Astrocyte (in vitro differentiated cells and primary cell): ENCODE measurements at regions not wholly inside any gene's neighbourhood (a gene's known extent, or its start where the extent isn't known, plus 50 kb on each side); places are given as distances from the start of the nearest gene placed in this dataset.

ENCODE experiments used
- DNase-seq: peaks from one replicate; pipeline ENCODE4 v3.0.0-alpha.2; 2010; ENCODE audit warnings: low read depth
- FAIRE-seq: peaks from 2 replicates; lab custom pipeline; 2011; peaks lifted over from hg19 to GRCh38; lab: Jason Lieb, UNC
- H2AFZ ChIP-seq: 2 replicates; pipeline ENCODE4 v1.6.0; 2012; ENCODE audit warnings: low read depth, low read length, inconsistent platforms
- H3K27ac ChIP-seq: 2 replicates; pipeline ENCODE4 v1.5.1; 2011; ENCODE audit warnings: low read depth, low read length, inconsistent platforms
- H3K27me3 ChIP-seq: 2 replicates; pipeline ENCODE4 v1.6.0; 2011; ENCODE audit warnings: low read length, inconsistent platforms; ENCODE audit not compliant: insufficient read depth
- H3K36me3 ChIP-seq: 2 replicates; pipeline ENCODE4 v1.5.1; 2011; ENCODE audit warnings: low read length, inconsistent platforms; ENCODE audit not compliant: insufficient read depth
- H3K4me1 ChIP-seq: 2 replicates; pipeline ENCODE4 v1.5.1; 2011; ENCODE audit warnings: low read length, inconsistent platforms; ENCODE audit not compliant: insufficient read depth
- H3K4me2 ChIP-seq: 2 replicates; pipeline ENCODE4 v1.6.0; 2012; ENCODE audit warnings: low read length, inconsistent platforms
- H3K4me3 ChIP-seq: 2 replicates; pipeline ENCODE4 v1.5.1; 2011; ENCODE audit warnings: low read depth, mild to moderate bottlenecking, low read length, inconsistent platforms; ENCODE audit not compliant: insufficient read depth
- H3K79me2 ChIP-seq: 2 replicates; pipeline ENCODE4 v1.6.0; 2012; ENCODE audit warnings: mild to moderate bottlenecking, low read length, inconsistent platforms; ENCODE audit not compliant: insufficient read depth
- H3K9ac ChIP-seq: 2 replicates; pipeline ENCODE4 v1.6.0; 2012; ENCODE audit warnings: mild to moderate bottlenecking, low read length, inconsistent platforms
- H3K9me3 ChIP-seq: 2 replicates; pipeline ENCODE4 v1.5.1; 2012; ENCODE audit warnings: low read depth, mild to moderate bottlenecking, low read length, inconsistent platforms; ENCODE audit not compliant: insufficient read depth
- H4K20me1 ChIP-seq: 2 replicates; pipeline ENCODE4 v1.6.0; 2012; ENCODE audit warnings: low read length, inconsistent platforms; ENCODE audit not compliant: insufficient read depth
- H3K27ac Mint-ChIP-seq: one replicate; pipeline ENCODE4 v1.8.0; 2021; ENCODE audit warnings: mild to moderate bottlenecking, mixed read lengths; ENCODE audit not compliant: unreplicated experiment
- H3K27me3 Mint-ChIP-seq: one replicate; pipeline ENCODE4 v1.8.0; 2021; ENCODE audit warnings: low read depth, mixed read lengths; ENCODE audit not compliant: unreplicated experiment
- H3K36me3 Mint-ChIP-seq: one replicate; pipeline ENCODE4 v1.8.0; 2021; ENCODE audit warnings: low read depth, mixed read lengths; ENCODE audit not compliant: unreplicated experiment
- H3K4me1 Mint-ChIP-seq: one replicate; pipeline ENCODE4 v1.8.0; 2021; ENCODE audit warnings: low read depth, mixed read lengths; ENCODE audit not compliant: unreplicated experiment
- H3K4me3 Mint-ChIP-seq: one replicate; pipeline ENCODE4 v1.8.0; 2021; ENCODE audit warnings: mild to moderate bottlenecking, moderate library complexity, mixed read lengths; ENCODE audit not compliant: unreplicated experiment
- H3K9me3 Mint-ChIP-seq: one replicate; pipeline ENCODE4 v1.8.0; 2021; ENCODE audit warnings: mild to moderate bottlenecking, mixed read lengths; ENCODE audit not compliant: unreplicated experiment
- CTCF ChIP-seq: IDR thresholded peaks from 2 replicates; pipeline ENCODE4 v1.5.1; 2011; ENCODE audit warnings: low read depth, mild to moderate bottlenecking, inconsistent platforms, low read length, moderate library complexity; ENCODE audit not compliant: insufficient read depth
- EZH2 ChIP-seq: IDR thresholded peaks from 2 replicates; pipeline ENCODE4 v1.6.1; 2012; ENCODE audit warnings: mild to moderate bottlenecking, low read length, inconsistent platforms; ENCODE audit not compliant: insufficient read depth

GRCh38 chr11:95692526-95693260, 96.9 kb downstream of the FAM76B start:
- Histone ChIP-seq H3K4me2 (peak overlapping the region; percentile 37), H3K9me3 (no peaks in the 10 kb centered on the region), H3K27me3 (no peaks in the 10 kb centered on the region), H3K79me2 (no peaks in the 10 kb centered on the region), H2AFZ (no peak overlapping the region), H3K27ac (peak overlapping the region; percentile 37), H3K9ac (no peak overlapping the region), H3K36me3 (no peaks in the 10 kb centered on the region), H4K20me1 (no peaks in the 10 kb centered on the region), H3K4me3 (no peak overlapping the region), H3K4me1 (peaks cover 4% of the 10 kb centered on the region)
- peak; percentile 23 for FAIRE-seq
- Mint-ChIP-seq H3K27me3 (no peaks in the 10 kb centered on the region), H3K4me1 (no peaks in the 10 kb centered on the region), H3K36me3 (no peaks in the 10 kb centered on the region), H3K27ac (no peak overlapping the region), H3K4me3 (no peak overlapping the region), H3K9me3 (no peaks in the 10 kb centered on the region)
- TF ChIP-seq CTCF = no peak
- TF ChIP-seq EZH2 = no peak
- DNase-seq = peak; percentile 83

- H3K9ac ChIP-seq = no peak overlapping the region
- H3K36me3 ChIP-seq = no peaks in the 10 kb centered on the region
- H3K27ac ChIP-seq = no peak overlapping the region
- Mint-ChIP-seq H3K27me3 (no peaks in the 10 kb centered on the region), H3K4me1 (no peaks in the 10 kb centered on the region), H3K27ac (no peak overlapping the region), H3K36me3 (no peaks in the 10 kb centered on the region), H3K4me3 (no peak overlapping the region), H3K9me3 (no peaks in the 10 kb centered on the region)
- no peaks in the 10 kb centered on the region for H4K20me1 ChIP-seq
- no peak overlapping the region for H3K4me2 ChIP-seq
- H3K9me3 ChIP-seq = no peaks in the 10 kb centered on the region
- DNase-seq (no peak), FAIRE-seq (no peak)
- no peak overlapping the region for H3K4me3 ChIP-seq
- peaks cover 4% of the 10 kb centered on the region for H3K4me1 ChIP-seq
- no peak for TF ChIP-seq EZH2
- TF ChIP-seq CTCF = no peak
- no peaks in the 10 kb centered on the region for H3K79me2 ChIP-seq
- no peak overlapping the region for H2AFZ ChIP-seq
- H3K27me3 ChIP-seq = no peaks in the 10 kb centered on the region
Measured at GRCh38 chr11:95690100-95690499, 99.5 kb downstream of the FAM76B start.
